ENCODE measurements at regions not wholly inside any gene's neighbourhood (a gene's known extent, or its start where the extent isn't known, plus 50 kb on each side); places are given as distances from the start of the nearest gene placed in this dataset.

DNA sequence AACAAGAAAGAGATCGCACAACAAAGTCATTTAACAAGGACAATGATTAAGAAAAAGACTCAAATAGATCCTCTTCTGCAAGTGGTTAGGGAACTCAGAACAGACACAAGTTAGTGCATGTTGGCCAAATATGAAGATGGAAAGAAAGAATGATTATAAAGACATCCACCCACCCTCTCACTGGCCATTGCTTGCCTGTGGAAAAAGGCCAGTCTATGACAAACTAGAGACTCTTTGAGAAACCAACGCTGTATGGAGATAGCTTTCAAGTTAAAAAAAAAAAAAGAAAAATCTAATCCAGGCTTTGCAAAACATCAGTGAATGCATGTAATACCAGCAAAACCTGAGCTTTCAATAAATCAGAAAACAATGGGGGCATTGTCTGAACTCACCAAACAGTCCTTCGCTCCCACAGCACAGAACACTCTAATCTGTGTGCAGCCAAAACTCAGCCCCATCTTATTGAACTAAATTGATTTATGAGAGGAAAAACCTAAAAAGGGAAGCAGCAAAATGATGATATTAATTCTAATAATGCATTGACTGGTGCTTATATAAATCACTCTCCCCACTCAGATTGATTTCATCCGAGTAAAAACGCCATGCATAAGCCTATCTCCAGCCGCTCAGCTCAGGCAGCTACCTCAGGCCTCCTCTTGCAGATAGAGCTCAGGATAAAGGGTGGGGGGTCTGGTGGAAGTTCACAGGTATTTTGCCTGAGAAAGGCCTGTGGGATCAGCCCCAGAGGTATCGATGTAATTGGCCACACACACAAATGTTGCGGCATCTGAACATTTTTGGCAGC, 547.1 kb downstream of the CCDC171 start:
- no peak for DNase-seq (ENCODE audit: low spot score)

DNA sequence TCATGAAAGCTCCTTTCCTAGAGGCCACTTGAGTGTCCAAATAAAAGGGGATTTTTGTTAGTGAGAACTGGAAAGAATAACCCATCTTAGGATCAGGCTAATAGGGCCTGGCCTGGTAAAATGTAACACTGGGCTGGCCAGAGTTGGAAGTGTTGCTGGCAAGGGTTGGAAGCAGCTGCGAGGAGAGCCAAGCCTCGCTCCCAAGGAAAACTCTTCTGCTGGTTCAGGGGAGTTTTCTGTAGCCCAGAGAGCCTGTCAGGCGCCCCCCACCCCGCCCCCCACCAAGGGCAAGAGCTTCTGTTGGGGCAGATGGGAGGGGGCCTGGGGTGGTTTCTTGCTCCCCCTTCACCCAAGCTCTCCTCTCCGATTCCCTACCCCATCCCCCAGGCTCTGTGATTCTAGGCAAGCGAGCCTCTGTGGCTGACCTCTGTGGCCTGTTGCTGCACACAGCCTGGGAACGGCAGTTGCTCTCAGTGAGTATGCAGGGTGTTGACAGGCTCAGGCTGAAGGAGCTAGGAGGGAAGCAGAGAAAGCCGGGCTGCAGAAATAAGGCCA, 547.8 kb downstream of the CCDC171 start:
- DNase-seq (ENCODE audit: low spot score), result no peak

DNA sequence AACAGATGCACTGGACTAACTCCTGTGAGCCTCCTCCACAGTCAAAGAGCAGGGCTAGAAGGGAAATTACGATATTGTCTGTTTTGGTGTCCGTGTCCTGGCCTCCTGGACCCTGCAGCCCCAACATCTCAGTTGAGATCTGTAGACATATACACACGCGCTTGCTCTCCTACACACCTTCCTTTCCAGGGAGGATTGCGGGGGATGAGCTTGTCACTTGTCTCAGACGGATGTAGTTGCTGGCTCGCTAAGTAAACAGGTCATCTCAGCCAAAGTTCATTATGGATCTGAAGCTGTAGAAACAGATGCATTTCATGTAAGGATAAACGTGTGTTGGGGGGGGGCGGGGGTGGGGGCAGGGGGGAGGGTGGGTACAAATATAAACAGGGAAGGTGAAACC, 549.3 kb downstream of the CCDC171 start:
- no peak for DNase-seq (ENCODE audit: low spot score)

DNA sequence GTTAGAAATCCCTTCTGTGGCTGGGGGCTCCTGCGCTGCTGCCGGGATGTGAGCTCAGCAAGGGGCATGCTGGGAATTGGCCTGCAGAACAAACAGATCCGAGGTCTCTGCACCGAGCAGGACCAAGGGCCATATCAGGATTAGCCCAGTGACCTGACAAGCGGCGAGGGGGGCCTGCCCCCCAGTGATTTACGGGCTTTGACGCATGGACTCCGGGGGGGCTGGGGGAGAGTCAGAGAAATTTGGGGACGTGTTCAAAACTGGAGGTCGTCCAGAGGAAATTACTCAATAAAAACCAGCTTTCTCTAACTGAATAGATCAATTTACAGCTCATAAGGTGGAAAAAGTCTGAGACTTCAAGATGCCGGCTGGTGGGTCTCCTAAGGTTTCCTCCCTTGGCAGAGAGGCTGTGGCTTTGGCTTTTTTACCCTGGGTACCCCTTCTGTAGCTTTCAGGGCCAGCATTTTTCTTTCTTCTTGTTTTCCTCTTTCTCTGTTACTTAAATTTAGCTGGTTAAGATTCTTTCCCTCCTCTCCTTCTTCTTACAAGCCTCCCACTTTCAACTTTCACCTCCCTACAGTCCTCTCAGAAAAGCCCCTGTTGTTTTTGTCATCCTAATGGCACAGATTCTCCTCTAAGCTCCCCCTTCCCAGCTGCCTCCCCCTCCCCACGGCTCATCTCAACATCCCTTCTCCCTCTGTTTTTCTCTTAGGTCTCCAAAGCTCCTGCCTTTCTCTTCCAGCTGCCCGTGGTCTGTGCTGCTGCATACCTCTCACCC, 551.0 kb downstream of the CCDC171 start:
- DNase-seq (ENCODE audit: low spot score), result no peak

DNA sequence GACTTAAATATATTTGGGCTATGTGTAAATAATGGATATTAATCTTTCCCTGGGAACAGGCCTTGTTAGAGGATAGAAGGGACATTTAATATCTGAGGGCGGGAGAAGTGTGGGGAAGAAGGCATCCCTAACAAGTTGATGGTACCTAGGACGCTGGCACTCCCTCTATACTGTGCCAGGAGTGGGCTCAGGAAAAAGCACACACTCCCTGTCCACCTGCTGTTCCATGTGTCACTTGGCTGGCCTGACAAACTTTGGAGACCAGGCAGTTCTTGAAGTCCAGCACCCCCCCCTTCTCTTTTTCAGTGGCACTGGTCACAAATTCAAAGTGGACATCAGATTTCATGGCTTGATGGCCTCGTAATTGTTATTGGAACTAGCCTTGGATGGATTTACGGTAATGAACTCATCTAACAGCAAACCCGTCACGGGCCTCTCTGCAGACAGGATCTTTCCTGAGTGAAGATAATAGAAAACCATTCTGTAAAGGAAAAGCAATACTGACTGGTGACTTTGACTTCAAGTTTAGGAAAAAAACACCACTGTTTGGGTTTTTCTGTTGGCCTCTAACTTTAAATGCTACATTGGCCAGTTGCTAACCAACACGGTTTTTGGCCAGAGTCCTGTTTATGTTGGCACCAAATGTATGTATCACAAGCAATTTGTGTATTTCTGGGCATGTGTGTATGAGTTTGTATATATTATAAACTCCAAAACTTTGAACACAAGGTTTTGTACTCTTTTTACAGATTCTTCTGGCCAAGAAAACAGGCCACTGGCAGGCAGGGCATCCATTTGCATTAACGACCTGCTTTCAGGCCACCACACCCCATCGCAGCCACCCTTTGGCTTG, 552.6 kb downstream of the CCDC171 start:
- DNase-seq (ENCODE audit: low spot score), result no peak

DNA sequence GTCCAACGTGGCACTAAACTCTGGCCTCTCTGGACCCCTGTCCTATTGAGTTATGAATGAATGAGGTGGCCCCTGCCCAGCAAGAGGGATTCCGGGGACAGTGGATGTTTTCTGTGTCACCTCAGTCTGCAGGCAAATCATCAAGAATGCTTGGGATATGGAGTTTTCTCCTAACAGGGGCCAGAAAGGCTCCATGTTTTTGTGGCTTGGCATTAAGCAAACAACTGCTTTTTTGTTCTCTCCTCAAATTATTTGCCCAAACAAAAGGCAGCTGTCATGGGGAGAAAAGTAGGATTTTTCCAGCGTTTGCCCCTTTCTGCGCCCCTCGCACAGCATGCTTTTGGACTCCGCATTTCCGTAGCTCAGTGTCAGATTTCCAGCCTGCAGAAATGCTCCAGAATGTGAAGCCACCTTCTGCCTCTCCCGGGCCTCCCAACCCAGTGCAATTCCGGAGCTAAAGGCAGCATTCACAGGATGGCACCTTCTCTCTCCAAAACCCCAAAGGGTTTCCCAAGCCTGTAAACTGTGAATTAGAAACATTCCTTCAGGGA, 553.3 kb downstream of the CCDC171 start:
- no peak for DNase-seq (ENCODE audit: low spot score)

DNA sequence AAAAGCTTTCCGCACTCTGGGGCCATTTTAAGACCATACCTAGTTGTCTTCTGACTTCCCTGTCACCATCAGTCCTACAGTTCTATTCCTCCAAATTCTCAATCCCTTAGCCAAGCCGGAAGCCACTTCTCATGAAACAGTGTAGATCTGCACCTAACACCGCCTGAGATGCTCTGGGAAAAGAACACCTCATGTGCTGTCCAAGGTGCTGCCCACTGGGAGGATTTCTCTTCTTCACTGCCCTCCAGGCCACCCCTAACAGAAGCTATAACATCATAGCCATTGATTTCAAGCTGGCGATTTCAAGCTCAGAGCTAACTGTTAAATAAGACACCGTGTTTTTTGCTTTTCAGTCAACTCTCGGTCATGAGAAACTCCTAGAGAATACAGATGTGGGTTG, 559.3 kb downstream of the CCDC171 start:
- DNase-seq (ENCODE audit: low spot score), result no peak

DNA sequence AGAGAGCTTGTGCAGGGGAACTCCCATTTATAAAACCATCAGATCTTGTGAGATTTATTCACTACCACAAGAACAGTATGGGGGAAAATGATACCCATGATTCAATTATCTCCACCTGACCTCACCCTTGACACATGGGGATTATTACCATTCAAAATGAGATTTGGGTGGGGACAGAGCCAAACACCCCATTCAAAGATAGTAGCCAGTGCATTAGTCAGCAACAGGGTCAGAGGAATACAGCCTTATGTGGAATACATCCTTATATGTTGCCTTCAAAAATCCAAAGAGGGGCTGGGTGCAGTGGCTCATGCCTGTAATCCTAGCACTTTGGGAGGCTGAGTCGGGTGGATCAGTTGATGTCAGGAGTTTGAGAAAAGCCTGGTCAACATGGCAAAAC, 563.2 kb downstream of the CCDC171 start:
- no peak for DNase-seq (ENCODE audit: low spot score)

DNA sequence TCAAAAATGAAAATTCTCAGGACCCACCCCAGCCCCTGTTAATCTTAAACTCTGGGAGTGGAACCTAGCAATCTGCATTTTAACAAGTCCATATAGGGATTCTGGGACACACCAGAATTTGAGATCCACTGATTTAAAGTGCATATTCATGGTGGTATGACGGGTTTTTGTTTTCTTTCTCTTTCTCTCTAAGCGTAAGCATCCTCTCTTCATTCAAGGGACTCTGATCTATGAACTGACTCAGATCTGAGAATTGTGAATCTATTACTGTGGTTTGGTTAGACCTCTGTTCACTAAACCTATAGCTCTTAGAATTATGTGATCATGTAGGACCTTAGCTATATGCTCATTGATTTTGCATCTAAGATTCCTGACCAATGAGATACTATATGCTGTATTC, 565.2 kb downstream of the CCDC171 start:
- no peak for DNase-seq (ENCODE audit: low spot score)

DNA sequence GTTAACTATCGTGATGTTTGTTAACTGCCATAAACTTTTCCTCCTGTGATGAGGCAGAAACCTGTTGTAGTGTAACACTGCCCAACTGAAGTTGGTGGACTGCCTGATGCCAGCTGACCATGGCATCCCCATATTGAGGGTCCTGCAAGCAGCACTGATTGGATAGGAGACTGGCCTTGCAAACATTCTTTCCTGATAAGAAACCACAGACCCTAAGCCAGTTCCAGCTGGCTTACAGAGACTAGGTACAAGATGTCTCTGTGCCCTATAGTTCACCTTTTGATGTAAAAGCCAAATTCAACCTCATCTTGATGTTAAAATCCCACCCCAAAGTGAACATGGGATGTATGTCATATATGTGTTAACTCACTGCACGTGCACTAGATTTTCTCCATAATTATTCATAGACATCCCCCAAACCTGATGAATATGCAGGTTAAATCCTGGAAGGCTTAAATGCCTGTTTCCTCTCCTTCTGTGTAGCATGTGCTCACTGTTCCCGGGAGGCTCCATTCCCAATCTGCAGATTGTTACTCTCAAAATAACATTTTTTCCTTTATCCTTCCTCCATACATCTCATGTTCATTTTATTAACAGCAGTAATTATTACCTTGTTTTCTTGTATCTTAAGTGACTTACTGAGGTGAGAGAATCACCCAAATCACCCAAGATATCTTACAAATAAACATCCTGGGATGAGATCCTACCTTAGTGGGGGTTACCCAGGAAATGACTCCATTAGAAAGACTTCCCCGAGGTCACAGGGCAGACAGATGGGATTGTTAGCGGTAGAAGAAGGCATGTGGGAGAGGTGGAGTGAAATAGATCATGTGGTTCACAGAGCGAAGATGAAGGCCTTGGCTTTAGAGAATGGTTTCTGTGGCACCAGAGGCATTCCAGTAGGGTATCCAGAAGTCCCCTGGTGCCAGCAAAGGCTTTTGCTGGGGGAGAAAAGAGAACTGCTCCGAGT, 566.7 kb downstream of the CCDC171 start:
- DNase-seq (ENCODE audit: low spot score), result no peak

DNA sequence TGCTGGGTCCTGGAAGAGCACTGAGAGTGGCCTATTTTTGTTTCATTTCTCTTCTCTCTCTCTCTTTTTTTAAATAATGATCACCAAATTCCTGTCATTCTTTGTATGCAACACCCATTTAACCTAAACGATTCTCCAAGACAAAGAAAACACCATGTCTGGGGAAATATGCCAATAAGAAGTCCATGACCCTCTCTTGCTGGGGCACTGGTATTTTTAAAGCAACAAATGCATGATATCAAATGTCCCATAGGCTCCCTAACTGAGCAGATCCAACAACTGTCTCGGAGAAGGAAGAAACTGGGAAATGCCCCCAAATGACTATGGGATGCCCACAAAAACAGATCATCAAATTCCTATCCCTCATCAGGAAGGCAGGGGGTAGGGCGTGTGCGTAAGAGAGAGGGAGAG, 567.4 kb downstream of the CCDC171 start:
- no peak for DNase-seq (ENCODE audit: low spot score)

DNA sequence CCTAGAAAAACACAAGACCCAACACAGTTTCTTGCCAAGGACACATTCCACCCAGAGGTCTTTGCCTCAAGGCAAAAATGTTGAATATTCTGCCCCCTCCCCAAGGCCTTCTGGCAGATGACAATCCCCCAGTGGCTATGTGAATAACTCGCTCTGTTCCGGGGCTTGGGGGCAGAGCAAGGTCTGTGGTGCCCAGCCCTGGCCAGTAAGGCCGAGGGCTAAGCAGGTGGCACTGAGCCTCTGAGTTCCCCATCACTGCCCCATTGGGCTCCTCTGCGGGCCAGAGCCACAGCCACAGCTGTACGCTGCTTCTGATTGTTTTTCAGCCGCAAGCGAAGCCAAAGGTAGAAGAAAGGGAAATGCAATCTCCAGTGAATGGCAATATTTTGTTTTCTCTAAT, 567.9 kb downstream of the CCDC171 start:
- DNase-seq (ENCODE audit: low spot score), result no peak

DNA sequence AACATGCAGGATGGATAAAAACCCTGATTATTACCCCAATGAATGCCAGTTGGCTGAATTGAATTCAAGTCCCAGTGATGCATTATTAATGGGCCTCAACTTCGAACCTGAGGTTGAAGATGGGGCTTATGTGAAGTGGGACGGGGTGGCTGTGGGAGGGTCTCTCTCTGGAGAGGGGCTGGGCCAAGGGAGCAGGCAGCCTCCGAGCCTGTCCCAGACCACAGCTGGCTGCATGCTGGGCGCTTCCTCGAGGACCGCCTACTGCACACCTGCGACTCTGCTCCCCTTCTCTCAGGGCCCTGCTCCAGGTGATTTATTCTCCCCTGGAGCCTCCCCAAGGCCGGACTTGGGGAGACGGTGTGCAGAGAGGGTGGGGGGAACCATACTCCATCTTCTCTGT, 568.3 kb downstream of the CCDC171 start:
- DNase-seq (ENCODE audit: low spot score), result no peak

DNA sequence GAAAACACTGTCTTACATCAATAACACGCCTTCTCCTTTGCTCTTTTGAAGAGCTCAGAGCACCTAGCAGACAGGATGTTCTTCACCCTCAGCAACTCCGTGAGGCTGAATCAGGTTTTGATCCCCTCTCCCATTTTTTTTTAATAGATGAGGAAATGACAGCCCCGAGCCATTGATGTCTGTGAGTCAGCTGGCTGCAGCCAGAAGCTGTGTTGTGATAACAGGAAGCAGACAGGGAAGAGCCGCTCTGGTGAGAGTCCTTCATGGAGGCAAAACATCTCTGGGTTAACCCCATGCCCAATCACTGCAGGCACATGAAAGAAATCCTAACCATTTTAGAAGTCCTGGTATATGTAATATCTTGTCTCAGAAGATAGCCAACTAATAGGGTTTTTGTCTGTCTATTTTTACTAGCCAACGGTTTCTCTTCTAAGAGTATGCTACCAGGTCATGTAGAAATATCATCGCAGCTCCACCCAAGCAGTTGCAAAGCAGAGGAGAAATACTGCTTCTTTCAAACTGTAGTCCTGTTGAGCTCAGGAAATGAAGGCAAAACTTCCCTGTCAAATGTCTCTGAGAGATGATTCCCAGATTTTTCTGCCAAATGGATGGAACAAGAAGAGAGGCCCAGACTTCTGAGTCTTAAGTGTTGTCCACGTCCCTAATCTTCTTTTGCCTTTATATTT, 568.9 kb downstream of the CCDC171 start:
- DNase-seq (ENCODE audit: low spot score), result no peak

DNA sequence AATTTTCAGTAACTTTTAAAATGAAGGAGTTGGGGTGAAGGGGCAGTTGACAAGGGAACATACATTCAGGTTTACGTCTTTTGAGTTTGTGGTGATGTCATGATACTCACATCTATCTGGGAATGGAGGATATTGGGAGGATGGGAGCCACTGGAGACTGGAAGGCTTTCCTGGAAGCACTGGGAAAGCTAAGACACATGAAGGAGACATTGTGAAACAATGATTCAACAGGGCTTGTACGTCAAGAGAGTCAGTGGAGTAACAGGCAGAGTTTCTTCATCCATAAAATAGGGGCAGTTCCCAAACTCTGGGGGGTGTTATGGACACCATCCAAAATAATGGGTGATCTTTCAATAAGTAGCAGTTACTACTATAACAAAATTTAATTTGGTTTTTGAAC, 572.8 kb downstream of the CCDC171 start:
- DNase-seq (ENCODE audit: low spot score), result no peak

DNA sequence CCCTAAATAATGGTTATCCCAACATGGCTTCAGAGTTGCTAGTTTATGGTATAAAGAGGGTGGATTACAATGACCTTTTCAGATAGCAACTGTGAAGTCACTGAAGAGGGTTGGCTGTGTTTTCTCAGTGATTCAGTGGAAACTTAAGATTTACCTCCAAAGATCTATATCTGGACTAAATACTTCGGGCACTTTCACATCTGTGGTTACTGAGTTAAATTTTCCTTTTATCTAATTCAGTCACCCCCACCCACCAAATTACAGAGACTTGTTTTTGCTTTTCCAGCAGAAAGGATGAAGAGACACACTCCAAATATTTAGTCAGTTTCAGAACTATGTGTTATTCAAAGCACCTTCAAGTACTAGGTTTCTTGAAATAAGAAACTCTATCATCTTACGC, 573.2 kb downstream of the CCDC171 start:
- no peak for DNase-seq (ENCODE audit: low spot score)

DNA sequence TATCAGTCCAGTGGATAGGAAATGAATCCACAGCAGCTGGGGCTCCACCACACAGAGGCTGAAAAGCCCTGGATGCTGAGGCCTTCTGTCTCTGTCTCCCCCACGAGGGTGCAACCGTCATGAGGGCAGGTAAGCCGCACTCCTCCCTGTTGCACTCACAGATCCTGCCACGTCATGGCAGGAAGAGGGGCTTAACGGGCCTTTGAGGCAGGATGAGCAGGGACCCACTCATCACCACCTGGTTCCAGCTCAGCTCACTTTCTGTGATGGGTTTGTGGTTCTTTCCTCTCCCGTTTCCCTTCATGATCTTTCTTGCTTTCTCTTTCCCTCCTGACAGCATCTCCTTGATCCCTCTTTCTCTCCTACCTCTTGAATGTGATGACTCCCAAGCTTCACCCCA, 575.2 kb downstream of the CCDC171 start:
- no peak for DNase-seq (ENCODE audit: low spot score)

DNA sequence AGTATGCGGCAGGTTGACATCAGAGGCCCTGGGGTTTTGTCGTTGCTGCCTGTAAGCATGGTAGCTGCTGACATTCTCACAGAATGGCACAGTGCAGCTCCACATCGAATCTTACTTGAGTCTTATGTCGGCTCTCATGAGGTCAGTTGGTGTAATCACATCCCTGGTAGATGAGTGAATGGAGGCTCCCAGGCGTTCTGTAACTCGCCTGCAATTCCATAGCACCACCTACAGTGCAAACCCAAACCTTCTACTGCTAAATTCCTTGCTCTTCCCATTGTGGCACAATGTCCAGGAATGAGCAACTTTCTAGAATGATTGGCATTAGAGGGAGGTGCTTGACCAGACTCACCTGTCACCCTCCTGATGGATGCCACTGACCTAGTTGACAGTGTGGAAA, 578.4 kb downstream of the CCDC171 start:
- DNase-seq (ENCODE audit: low spot score), result no peak

DNA sequence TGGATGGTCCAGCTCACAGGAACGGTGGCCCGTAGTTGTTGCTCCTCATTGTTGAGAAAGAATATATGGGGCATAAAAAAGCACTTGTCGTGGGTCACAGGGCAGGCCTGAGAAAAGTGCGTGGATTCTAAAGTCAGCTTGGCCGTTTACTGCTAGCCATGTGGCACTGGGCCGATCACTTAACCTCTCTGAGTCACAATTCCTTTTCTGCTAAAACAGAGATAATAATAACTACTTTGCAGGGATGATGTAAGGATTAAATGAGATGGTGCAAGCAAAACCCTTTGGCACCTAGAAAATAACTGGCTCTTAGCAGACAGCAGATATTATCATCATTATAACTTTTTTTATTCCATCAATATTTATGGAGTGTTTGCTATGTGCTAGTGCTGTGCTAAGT, 579.7 kb downstream of the CCDC171 start:
- DNase-seq (ENCODE audit: low spot score), result no peak

DNA sequence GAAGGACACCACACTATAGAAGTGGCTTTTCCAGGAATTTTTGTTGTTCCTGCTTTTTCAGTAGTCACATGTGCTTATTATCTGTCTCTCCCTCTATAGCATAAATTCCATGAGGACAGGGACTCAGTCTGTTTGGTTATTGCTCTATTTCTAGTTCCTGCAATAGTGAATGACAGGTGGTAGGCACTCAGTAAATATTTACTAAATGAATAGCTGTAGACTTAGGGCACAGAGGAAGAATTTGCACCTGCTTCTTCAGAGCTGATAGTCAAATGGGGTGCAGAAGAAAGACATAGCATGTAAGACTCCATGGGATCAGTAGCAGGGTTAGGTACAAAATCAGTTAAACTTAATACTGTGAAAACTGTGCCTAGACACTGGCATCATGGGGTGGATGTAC, 580.2 kb downstream of the CCDC171 start:
- no peak for DNase-seq (ENCODE audit: low spot score)
